DND-41 (cell line): ENCODE measurements at regions not wholly inside any gene's neighbourhood (a gene's known extent, or its start where the extent isn't known, plus 50 kb on each side); places are given as distances from the start of the nearest gene placed in this dataset.

ENCODE experiments used
- ATAC-seq: fragments of 200-7000 bp; cut with Tn5 transposase; 3 replicates; pipeline ENCODE4 v1.9.1; 2021; ENCODE audit warnings: low read depth; ENCODE audit not compliant: insufficient read depth
- DNase-seq: peaks from one replicate; pipeline ENCODE4 v3.0.0-alpha.2; 2020
- H2AFZ ChIP-seq: 2 replicates; pipeline ENCODE4 v1.6.0; 2012; ENCODE audit warnings: low read depth, low read length
- H3K27ac ChIP-seq: 2 replicates; pipeline ENCODE4 v1.5.1; 2012; ENCODE audit warnings: low read length, inconsistent platforms
- H3K27me3 ChIP-seq: fragments of 200-600 bp; sonication (generic); 2 replicates; pipeline ENCODE4 v1.6.0; 2012; ENCODE audit warnings: low read length, mild to moderate bottlenecking, inconsistent platforms; ENCODE audit not compliant: insufficient read depth, poor library complexity
- H3K36me3 ChIP-seq: 2 replicates; pipeline ENCODE4 v1.5.1; 2012; ENCODE audit warnings: low read length, inconsistent platforms; ENCODE audit not compliant: insufficient read depth
- H3K4me1 ChIP-seq: 2 replicates; pipeline ENCODE4 v1.5.1; 2012; ENCODE audit warnings: mild to moderate bottlenecking, low read length; ENCODE audit not compliant: insufficient read depth
- H3K4me2 ChIP-seq: 2 replicates; pipeline ENCODE4 v1.6.0; 2012; ENCODE audit warnings: mild to moderate bottlenecking, moderate library complexity, low read length, inconsistent platforms; ENCODE audit not compliant: insufficient read depth
- H3K4me3 ChIP-seq, 2 experiments: fragments of 200-600 bp in 1 of 2; shearing (Covaris generic) in 1 of 2; 2 replicates each; pipeline ENCODE4 v1.5.1; 2012 to 2016; ENCODE audit warnings: inconsistent platforms in 2 of 2, low read length in 2 of 2, mild to moderate bottlenecking in 2 of 2, low read depth in 1 of 2, moderate library complexity in 1 of 2
- H3K79me2 ChIP-seq: 2 replicates; pipeline ENCODE4 v1.6.0; 2012; ENCODE audit warnings: low read length, inconsistent platforms; ENCODE audit not compliant: insufficient read depth
- H3K9ac ChIP-seq: 2 replicates; pipeline ENCODE4 v1.6.0; 2012; ENCODE audit warnings: low read depth, mild to moderate bottlenecking, inconsistent platforms, low read length, moderate library complexity
- H3K9me3 ChIP-seq: 2 replicates; pipeline ENCODE4 v1.5.1; 2012; ENCODE audit warnings: low read length, moderate library complexity, mild to moderate bottlenecking, inconsistent platforms; ENCODE audit not compliant: insufficient read depth, severe bottlenecking
- H4K20me1 ChIP-seq: 2 replicates; pipeline ENCODE4 v1.6.0; 2012; ENCODE audit warnings: low read length; ENCODE audit not compliant: insufficient read depth
- CTCF ChIP-seq: IDR thresholded peaks from 2 replicates; pipeline ENCODE4 v1.5.1; 2012; ENCODE audit warnings: borderline replicate concordance, low read length, moderate library complexity, mild to moderate bottlenecking; ENCODE audit not compliant: poor library complexity, severe bottlenecking; ENCODE audit errors: extremely low read depth
- EZH2 ChIP-seq: IDR thresholded peaks from 3 replicates; pipeline ENCODE4 v1.6.1; 2012; ENCODE audit warnings: borderline replicate concordance, low read depth, mild to moderate bottlenecking, moderate library complexity, low read length, inconsistent platforms; ENCODE audit not compliant: severe bottlenecking

GRCh38 chr3:159763602-159764489 lies 224.8 kb upstream of the IL12A start:
- TF ChIP-seq CTCF (no peak), EZH2 (no peak)
- H3K9me3 ChIP-seq: peaks cover 4% of the 10 kb centered on the region
- no peaks in the 10 kb centered on the region for H4K20me1 ChIP-seq
- no peak overlapping the region for H3K27ac ChIP-seq
- no peak overlapping the region for H3K4me3 ChIP-seq
- H3K79me2 ChIP-seq: no peaks in the 10 kb centered on the region
- no peak for DNase-seq
- H3K4me2 ChIP-seq: no peak overlapping the region
- no peak overlapping the region for H3K9ac ChIP-seq
- H3K36me3 ChIP-seq: no peaks in the 10 kb centered on the region
- no peaks in the 10 kb centered on the region for H3K27me3 ChIP-seq
- no peak overlapping the region for H2AFZ ChIP-seq
- H3K4me1 ChIP-seq: no peaks in the 10 kb centered on the region
- ATAC-seq: no peak

- H3K4me2 ChIP-seq: no peak overlapping the region
- H2AFZ ChIP-seq: no peak overlapping the region
- H3K79me2 ChIP-seq: no peaks in the 10 kb centered on the region
- DNase-seq (no peak), ATAC-seq (no peak)
- H3K27me3 ChIP-seq: no peaks in the 10 kb centered on the region
- no peak overlapping the region for H3K4me3 ChIP-seq
- no peak overlapping the region for H3K9ac ChIP-seq
- H3K9me3 ChIP-seq: peaks cover 4% of the 10 kb centered on the region
- H3K36me3 ChIP-seq: no peaks in the 10 kb centered on the region
- H3K27ac ChIP-seq: no peak overlapping the region
- H3K4me1 ChIP-seq: no peaks in the 10 kb centered on the region
- TF ChIP-seq CTCF (no peak), EZH2 (no peak)
- H4K20me1 ChIP-seq: no peaks in the 10 kb centered on the region
These were observed 224.1 kb upstream of the IL12A start for GRCh38 chr3:159764490-159765029.

GRCh38 chr3:159765030-159765859 lies 223.4 kb upstream of the IL12A start:
- no peaks in the 10 kb centered on the region for H3K4me1 ChIP-seq
- H3K9ac ChIP-seq: no peak overlapping the region
- H3K9me3 ChIP-seq: peaks cover 4% of the 10 kb centered on the region
- H3K4me3 ChIP-seq: no peak overlapping the region
- H2AFZ ChIP-seq: no peak overlapping the region
- no peaks in the 10 kb centered on the region for H3K36me3 ChIP-seq
- H3K27ac ChIP-seq: no peak overlapping the region
- H3K4me2 ChIP-seq: no peak overlapping the region
- no peak for DNase-seq
- no peaks in the 10 kb centered on the region for H3K79me2 ChIP-seq
- no peak for ATAC-seq
- no peak for TF ChIP-seq EZH2
- no peak for TF ChIP-seq CTCF
- H4K20me1 ChIP-seq: no peaks in the 10 kb centered on the region
- no peaks in the 10 kb centered on the region for H3K27me3 ChIP-seq
